HCT116 (cell line): ENCODE measurements at regions not wholly inside any gene's neighbourhood (a gene's known extent, or its start where the extent isn't known, plus 50 kb on each side); places are given as distances from the start of the nearest gene placed in this dataset.

ENCODE experiments used
- ATAC-seq: fragments of 200-7000 bp; cut with Tn5 transposase; 2 replicates; pipeline ENCODE4 v1.9.1; 2020; ENCODE audit warnings: mild to moderate bottlenecking, moderate library complexity
- BruUV-seq: library from RNA; stranded (reverse); fragments of 400-500 nt; replicated peaks from 2 replicates; lab custom pipeline; 2021; lab: Mats Ljungman, UMichigan
- CTCF ChIA-PET: fragments of 300-600 bp; sonication (Branson Sonifier 250); formaldehyde crosslinking; loops from one replicate; lab custom pipeline; 2021; ENCODE audit warnings: antibody characterized with exemption; lab: Charles Lee
- POLR2A ChIA-PET: fragments of 300-600, 350-600 bp; sonication (Branson Sonifier 250); formaldehyde crosslinking; loops from one replicate; lab custom pipeline; 2021; ENCODE audit warnings: antibody characterized with exemption; lab: Charles Lee
- RAD21 ChIA-PET, 2 experiments: fragments of 300-600 bp; sonication (Branson Sonifier 250); formaldehyde crosslinking; loops; one replicate each; lab custom pipeline; 2023; ENCODE audit warnings: low total read pairs in 2 of 2; ENCODE audit not compliant: uncharacterized antibody in 2 of 2, unreplicated experiment in 2 of 2, low non-redundant PET in 1 of 2; lab: Charles Lee
- DNase-seq: peaks from one replicate; pipeline ENCODE4 v3.0.0-alpha.2; 2010; ENCODE audit warnings: low read depth, low spot score
- H2AFZ ChIP-seq: fragments of 200-600 bp; shearing (Covaris generic), sonication (generic); 2 replicates; pipeline ENCODE4 v1.6.1; 2017; ENCODE audit warnings: low read depth, mixed run types, mixed read lengths, antibody characterized with exemption, low read length; ENCODE audit not compliant: poor library complexity, severe bottlenecking
- H3K27ac ChIP-seq: 2 replicates; pipeline ENCODE4 v1.5.1; 2012; ENCODE audit warnings: low read depth, low read length
- H3K27me3 ChIP-seq: fragments of 200-600 bp; sonication (generic); 2 replicates; pipeline ENCODE4 v1.6.1; 2016; ENCODE audit warnings: mixed run types, low read length, mixed read lengths; ENCODE audit not compliant: insufficient read depth
- H3K36me3 ChIP-seq, 2 experiments: fragments of 200-500 bp in 1 of 2; fragments of 200-600 bp in 1 of 2; sonication (Bioruptor generic) in 1 of 2; sonication (generic) in 1 of 2; 2 replicates each; pipeline versions ENCODE4 v1.5.1 to v1.6.1; 2014 to 2016; ENCODE audit warnings: low read length in 2 of 2, inconsistent platforms in 1 of 2, mixed read lengths in 1 of 2, mixed run types in 1 of 2; ENCODE audit not compliant: insufficient read depth in 2 of 2, control insufficient read depth in 1 of 2
- H3K4me1 ChIP-seq, 2 experiments: fragments of 200-600 bp in 1 of 2; sonication (generic) in 1 of 2; 2 replicates each; pipeline versions ENCODE4 v1.5.1 to v1.6.1; 2012 to 2017; ENCODE audit warnings: low read length in 2 of 2, inconsistent platforms in 1 of 2, mild to moderate bottlenecking in 1 of 2, mixed read lengths in 1 of 2, mixed run types in 1 of 2, moderate library complexity in 1 of 2; ENCODE audit not compliant: insufficient read depth in 2 of 2, control insufficient read depth in 1 of 2
- H3K4me2 ChIP-seq: fragments of 200-600 bp; sonication (generic); 2 replicates; pipeline ENCODE4 v1.6.1; 2017; ENCODE audit warnings: mixed run types, low read length, mixed read lengths
- H3K4me3 ChIP-seq, 2 experiments: fragments of 200-600 bp in 1 of 2; sonication (generic) in 1 of 2; replicated peaks in 1 of 2; 2 replicates each; pipeline ENCODE4 v1.5.1; 2011 to 2016; ENCODE audit warnings: low read length in 2 of 2, control low read depth in 1 of 2, low read depth in 1 of 2, mild to moderate bottlenecking in 1 of 2, mixed read lengths in 1 of 2, mixed run types in 1 of 2
- H3K79me2 ChIP-seq: fragments of 200-600 bp; sonication (generic); 2 replicates; pipeline ENCODE4 v1.6.1; 2017; ENCODE audit warnings: mild to moderate bottlenecking, mixed run types, low read length, moderate library complexity, mixed read lengths; ENCODE audit not compliant: insufficient read depth
- H3K9ac ChIP-seq: fragments of 200-600 bp; sonication (generic); 2 replicates; pipeline ENCODE4 v1.6.1; 2016; ENCODE audit warnings: low read length, mixed read lengths
- H3K9me2 ChIP-seq: fragments of 200-600 bp; sonication (generic), shearing (Covaris generic); 2 replicates; pipeline ENCODE4 v1.6.1; 2017; ENCODE audit warnings: mixed run types, mild to moderate bottlenecking, moderate library complexity; ENCODE audit not compliant: insufficient read depth
- H3K9me3 ChIP-seq, 2 experiments: fragments of 200-500 bp in 1 of 2; fragments of 200-600 bp in 1 of 2; sonication (Bioruptor generic) in 1 of 2; sonication (generic) in 1 of 2; 2 replicates each; pipeline ENCODE4 v1.6.1; 2014 to 2017; ENCODE audit warnings: low read length in 2 of 2, mixed read lengths in 2 of 2, inconsistent platforms in 1 of 2, low read depth in 1 of 2, mild to moderate bottlenecking in 1 of 2, mixed run types in 1 of 2, moderate library complexity in 1 of 2; ENCODE audit not compliant: control insufficient read depth in 1 of 2, insufficient read depth in 1 of 2
- H4K20me1 ChIP-seq: fragments of 200-600 bp; sonication (generic), shearing (Covaris generic); 2 replicates; pipeline ENCODE4 v1.6.1; 2017; ENCODE audit warnings: mixed run types, mild to moderate bottlenecking, moderate library complexity; ENCODE audit not compliant: insufficient read depth
- CEBPB ChIP-seq: IDR thresholded peaks from 2 replicates; pipeline ENCODE4 v1.6.1; 2012; ENCODE audit warnings: low read depth
- EGR1 ChIP-seq: IDR thresholded peaks from 2 replicates; pipeline ENCODE4 v1.6.1; 2012; ENCODE audit warnings: low read depth
- ELF1 ChIP-seq: IDR thresholded peaks from 2 replicates; pipeline ENCODE4 v1.6.1; 2012; ENCODE audit warnings: low read depth, borderline replicate concordance
- EZH2 ChIP-seq: fragments of 200-600 bp; sonication (generic); IDR thresholded peaks from 2 replicates; pipeline ENCODE4 v1.6.1; 2017; ENCODE audit warnings: antibody characterized with exemption, mixed run types
- EZH2phosphoT487 ChIP-seq: fragments of 200-600 bp; IDR thresholded peaks from 2 replicates; pipeline ENCODE4 v1.6.1; 2018; ENCODE audit warnings: antibody characterized with exemption, borderline replicate concordance
- JUND ChIP-seq: IDR thresholded peaks from 2 replicates; pipeline ENCODE4 v1.6.1; 2012
- POLR2A ChIP-seq: IDR thresholded peaks from 2 replicates; pipeline ENCODE4 v1.7.0; 2011; ENCODE audit warnings: borderline replicate concordance; ENCODE audit not compliant: insufficient read depth, insufficient read length; ENCODE audit errors: extremely low read depth
- RAD21 ChIP-seq: IDR thresholded peaks from 2 replicates; pipeline ENCODE4 v1.6.1; 2012; ENCODE audit warnings: low read depth, mild to moderate bottlenecking
- SIN3A ChIP-seq: IDR thresholded peaks from 2 replicates; pipeline ENCODE4 v1.6.1; 2012; ENCODE audit warnings: low read depth
- SP1 ChIP-seq: IDR thresholded peaks from 2 replicates; pipeline ENCODE4 v1.6.1; 2012; ENCODE audit warnings: low read depth
- SRF ChIP-seq: IDR thresholded peaks from 2 replicates; pipeline ENCODE4 v1.6.1; 2012; ENCODE audit warnings: low read depth
- TCF7L2 ChIP-seq: IDR thresholded peaks from 2 replicates; pipeline ENCODE4 v1.7.0; 2011; ENCODE audit warnings: borderline replicate concordance, inconsistent platforms; ENCODE audit not compliant: insufficient read depth, insufficient read length; ENCODE audit errors: extremely low read depth
- intact Hi-C: fragments of 100-400 bp; cut with micrococcal nuclease; formaldehyde crosslinking; loops from 2 replicates; pipeline ENCODE4 v1.10.0; 2022
- TF ChIP-seq, protein P1 (sequence below): IDR thresholded peaks from 2 replicates; pipeline ENCODE4 v1.6.1; 2012; ENCODE audit warnings: low read depth

- ATAC-seq (no peak), DNase-seq (no peak)
- no peak overlapping the region for H2AFZ ChIP-seq
- H3K9ac ChIP-seq = no peak overlapping the region
- H3K9me3 ChIP-seq = no peaks in the 10 kb centered on the region
- H3K9me2 ChIP-seq = no peaks in the 10 kb centered on the region
- BruUV-seq = no TSS peak
- no peak overlapping the region for H3K4me3 ChIP-seq
- H3K79me2 ChIP-seq = no peaks in the 10 kb centered on the region
- ChIA-PET RAD21 (no interaction called here), POLR2A (no interaction called here), CTCF (no interaction called here)
- no peaks in the 10 kb centered on the region for H3K4me1 ChIP-seq
- H4K20me1 ChIP-seq = no peaks in the 10 kb centered on the region
- intact Hi-C loops = no loop called here
- TF ChIP-seq SRF = no peak
- TF ChIP-seq CEBPB = no peak
- TF ChIP-seq EZH2phosphoT487 = no peak
- no peak for TF ChIP-seq SP1
- TF ChIP-seq SIN3A = no peak
- no peak for TF ChIP-seq EZH2
- no peak overlapping the region for H3K4me2 ChIP-seq
- peaks cover under 1% of the 10 kb centered on the region; the same call in 1 of the 2 replicates for H3K27me3 ChIP-seq
- H3K27ac ChIP-seq = no peak overlapping the region
- no peaks in the 10 kb centered on the region for H3K36me3 ChIP-seq
These were observed 70.3 kb upstream of the RALGAPA2 start for GRCh38 chr20:20782755-20783154.

DNA sequence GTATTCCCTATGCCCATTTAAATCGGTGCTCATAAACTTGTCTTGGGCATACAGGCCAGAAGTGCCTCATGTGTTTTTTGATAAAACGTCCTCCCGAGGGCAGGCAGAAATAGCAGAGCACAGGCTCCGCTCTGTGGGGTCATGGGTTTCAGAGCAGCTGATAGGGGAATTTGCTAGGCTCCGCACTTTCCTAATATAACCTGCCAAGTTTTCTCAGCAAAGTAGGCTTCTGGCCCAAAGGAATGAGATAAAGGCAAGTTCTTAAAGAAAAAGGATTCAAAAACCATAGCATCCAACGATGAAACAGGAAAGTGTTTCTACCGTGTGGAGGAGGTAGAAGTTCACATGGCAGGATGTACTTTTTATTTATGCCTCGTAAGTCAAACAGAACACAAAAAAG is 69.8 kb upstream of the RALGAPA2 start:
- no peaks in the 10 kb centered on the region for H3K9me2 ChIP-seq
- no peaks in the 10 kb centered on the region for H4K20me1 ChIP-seq
- H3K9ac ChIP-seq = no peak overlapping the region
- no peaks in the 10 kb centered on the region for H3K27me3 ChIP-seq
- H3K4me1 ChIP-seq = no peaks in the 10 kb centered on the region
- TF ChIP-seq SRF (no peak), SP1 (no peak), TCF7L2 (no peak), ELF1 (no peak), RAD21 (no peak), JUND (no peak), POLR2A (no peak), EGR1 (no peak), EZH2phosphoT487 (no peak), SIN3A (no peak)
- TF ChIP-seq, protein P1, sequence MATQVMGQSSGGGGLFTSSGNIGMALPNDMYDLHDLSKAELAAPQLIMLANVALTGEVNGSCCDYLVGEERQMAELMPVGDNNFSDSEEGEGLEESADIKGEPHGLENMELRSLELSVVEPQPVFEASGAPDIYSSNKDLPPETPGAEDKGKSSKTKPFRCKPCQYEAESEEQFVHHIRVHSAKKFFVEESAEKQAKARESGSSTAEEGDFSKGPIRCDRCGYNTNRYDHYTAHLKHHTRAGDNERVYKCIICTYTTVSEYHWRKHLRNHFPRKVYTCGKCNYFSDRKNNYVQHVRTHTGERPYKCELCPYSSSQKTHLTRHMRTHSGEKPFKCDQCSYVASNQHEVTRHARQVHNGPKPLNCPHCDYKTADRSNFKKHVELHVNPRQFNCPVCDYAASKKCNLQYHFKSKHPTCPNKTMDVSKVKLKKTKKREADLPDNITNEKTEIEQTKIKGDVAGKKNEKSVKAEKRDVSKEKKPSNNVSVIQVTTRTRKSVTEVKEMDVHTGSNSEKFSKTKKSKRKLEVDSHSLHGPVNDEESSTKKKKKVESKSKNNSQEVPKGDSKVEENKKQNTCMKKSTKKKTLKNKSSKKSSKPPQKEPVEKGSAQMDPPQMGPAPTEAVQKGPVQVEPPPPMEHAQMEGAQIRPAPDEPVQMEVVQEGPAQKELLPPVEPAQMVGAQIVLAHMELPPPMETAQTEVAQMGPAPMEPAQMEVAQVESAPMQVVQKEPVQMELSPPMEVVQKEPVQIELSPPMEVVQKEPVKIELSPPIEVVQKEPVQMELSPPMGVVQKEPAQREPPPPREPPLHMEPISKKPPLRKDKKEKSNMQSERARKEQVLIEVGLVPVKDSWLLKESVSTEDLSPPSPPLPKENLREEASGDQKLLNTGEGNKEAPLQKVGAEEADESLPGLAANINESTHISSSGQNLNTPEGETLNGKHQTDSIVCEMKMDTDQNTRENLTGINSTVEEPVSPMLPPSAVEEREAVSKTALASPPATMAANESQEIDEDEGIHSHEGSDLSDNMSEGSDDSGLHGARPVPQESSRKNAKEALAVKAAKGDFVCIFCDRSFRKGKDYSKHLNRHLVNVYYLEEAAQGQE = no peak
- POLR2A ChIA-PET = no interaction called here
- no TSS peak for BruUV-seq
- no peak overlapping the region for H2AFZ ChIP-seq
- H3K79me2 ChIP-seq = no peaks in the 10 kb centered on the region
- no peak overlapping the region for H3K4me3 ChIP-seq
- no peak overlapping the region for H3K27ac ChIP-seq
- intact Hi-C loops = no loop called here
- CTCF ChIA-PET = no interaction called here
- ATAC-seq (no peak), DNase-seq (no peak)
- no peaks in the 10 kb centered on the region for H3K36me3 ChIP-seq
- no peaks in the 10 kb centered on the region for H3K9me3 ChIP-seq
- no peak overlapping the region for H3K4me2 ChIP-seq
- RAD21 ChIA-PET = no interaction called here
